ENCODE measurements at regions not wholly inside any gene's neighbourhood (a gene's known extent, or its start where the extent isn't known, plus 50 kb on each side); places are given as distances from the start of the nearest gene placed in this dataset.

DNA sequence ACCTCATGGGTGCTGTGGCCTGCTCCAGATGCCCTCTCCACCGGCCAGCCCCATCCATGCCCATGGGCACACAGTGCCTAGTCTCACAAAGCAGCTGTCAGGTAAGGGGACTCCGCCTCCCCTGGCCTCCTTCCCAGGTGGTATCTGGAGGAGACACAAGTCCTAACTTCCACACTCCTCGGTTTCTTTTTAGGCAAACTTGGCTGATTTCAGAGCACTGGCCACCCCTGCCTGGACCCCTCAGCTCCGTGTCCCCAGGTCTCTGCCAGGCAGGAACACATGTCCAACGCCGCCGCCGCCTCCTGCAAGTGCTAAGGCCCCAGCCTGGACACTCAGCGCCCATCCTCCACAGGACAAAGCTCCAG lies 324.1 kb upstream of the DIO3 start:
- FAIRE-seq = no peak
- no peak for DNase-seq (ENCODE audit: low spot score)

DNA sequence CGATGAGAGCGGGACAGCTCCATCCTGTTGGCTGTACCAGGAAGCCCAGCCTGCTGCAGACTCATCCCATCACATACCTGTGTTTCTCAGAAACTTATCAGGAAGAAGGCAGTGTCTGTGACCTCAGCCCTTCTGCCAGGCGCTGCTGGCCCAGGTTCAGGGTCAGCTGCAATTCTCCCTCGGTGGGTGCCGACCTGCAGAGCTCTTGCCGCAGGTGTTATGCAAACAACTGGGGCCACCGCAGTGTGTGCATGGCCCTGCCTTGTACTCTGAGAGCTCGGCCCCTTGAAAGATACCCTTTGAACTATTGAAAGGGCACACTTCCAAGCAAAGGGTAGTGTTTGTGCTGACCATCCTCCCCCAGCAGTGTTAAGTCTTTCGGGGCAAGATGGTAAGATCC lies 322.2 kb upstream of the DIO3 start:
- no peak for DNase-seq (ENCODE audit: low spot score)
- FAIRE-seq = no peak

DNA sequence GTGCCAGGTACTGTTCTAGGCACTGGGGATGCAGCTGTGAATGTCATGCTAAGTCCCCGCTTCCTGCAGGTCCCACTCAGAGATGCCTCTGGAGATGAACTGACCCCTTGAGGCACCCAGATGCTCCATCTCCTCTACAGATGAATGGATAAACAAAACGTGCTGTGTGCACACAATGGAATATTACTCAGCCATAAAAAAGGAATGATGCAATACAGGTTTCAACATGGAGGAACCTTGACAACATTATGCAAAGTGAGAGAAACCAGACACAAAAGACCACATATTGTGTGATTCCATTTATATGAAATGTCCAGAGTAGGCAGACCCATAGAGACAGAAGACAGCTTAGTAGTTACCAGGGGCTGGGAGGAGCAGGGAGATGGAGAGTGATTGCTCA lies 320.1 kb upstream of the DIO3 start:
- FAIRE-seq (no peak), DNase-seq (ENCODE audit: low spot score) (no peak)

DNA sequence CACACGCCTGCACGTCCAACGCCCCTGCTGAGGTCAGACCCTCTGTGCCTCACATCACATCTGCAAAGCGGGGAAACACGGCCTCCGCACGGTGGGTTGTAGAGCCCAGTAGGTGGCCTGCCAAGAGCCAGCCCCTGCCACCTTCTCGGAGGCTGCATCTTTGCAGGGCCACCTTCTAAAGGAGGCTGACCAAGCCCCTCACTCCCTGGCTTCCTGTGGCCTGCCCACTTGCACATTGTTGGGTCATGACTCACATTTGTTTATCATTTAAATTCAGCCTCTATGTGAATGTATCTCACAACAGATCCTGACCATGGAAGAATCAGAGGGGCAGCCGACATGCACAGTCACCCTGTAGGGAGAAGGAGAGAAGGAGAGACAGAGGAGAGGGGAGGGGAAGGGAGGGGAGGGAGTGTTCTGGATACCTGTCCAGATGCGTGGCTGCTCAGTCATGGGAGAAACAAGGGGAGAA lies 319.5 kb upstream of the DIO3 start:
- DNase-seq (ENCODE audit: low spot score) (no peak), FAIRE-seq (no peak)

DNA sequence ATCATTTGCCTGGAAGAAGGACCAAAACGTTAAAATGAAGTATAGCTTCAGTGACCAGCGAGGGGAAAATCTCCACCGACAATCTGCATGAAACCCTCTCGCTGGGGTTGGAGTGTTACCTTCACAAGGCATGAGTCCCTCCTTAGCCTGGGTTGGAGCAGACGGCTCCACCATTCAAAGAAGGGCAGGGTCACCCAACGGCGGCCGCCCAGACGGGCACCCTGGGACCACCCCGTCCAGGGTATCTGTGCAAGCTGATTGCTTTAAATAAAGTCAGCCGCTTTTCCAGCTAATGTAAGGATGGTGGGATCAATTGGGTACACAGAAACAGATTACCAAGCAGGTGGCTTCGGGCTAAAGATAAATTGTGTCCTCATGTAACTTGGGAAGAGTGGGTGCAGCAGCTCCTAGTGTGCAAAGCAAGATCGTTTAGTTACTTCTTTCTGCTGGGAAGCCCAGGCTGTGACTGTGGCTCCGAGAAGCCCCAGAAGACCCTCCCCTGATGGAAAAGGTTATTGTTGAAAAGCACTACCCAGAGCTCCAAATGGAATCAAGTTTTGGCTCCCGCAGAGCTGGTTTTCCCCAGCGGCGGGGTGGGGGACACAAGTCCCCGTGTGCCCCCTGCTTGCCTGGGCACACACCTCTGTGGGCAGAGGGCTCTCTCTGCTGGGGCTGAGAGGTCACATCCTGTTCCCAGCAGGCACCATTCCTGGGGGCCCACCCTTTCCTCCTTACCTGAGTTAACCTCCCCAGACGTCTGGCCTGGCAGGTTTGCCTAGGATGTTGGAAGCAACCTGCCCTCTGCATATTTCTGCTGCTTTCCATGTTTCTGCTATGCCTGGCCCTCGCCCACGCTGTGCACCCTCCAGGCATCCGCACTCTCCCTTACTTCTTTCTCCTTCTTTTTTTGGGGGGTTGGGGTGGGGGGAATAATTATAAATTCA lies 318.6 kb upstream of the DIO3 start:
- no peak for DNase-seq (ENCODE audit: low spot score)
- FAIRE-seq = no peak

DNA sequence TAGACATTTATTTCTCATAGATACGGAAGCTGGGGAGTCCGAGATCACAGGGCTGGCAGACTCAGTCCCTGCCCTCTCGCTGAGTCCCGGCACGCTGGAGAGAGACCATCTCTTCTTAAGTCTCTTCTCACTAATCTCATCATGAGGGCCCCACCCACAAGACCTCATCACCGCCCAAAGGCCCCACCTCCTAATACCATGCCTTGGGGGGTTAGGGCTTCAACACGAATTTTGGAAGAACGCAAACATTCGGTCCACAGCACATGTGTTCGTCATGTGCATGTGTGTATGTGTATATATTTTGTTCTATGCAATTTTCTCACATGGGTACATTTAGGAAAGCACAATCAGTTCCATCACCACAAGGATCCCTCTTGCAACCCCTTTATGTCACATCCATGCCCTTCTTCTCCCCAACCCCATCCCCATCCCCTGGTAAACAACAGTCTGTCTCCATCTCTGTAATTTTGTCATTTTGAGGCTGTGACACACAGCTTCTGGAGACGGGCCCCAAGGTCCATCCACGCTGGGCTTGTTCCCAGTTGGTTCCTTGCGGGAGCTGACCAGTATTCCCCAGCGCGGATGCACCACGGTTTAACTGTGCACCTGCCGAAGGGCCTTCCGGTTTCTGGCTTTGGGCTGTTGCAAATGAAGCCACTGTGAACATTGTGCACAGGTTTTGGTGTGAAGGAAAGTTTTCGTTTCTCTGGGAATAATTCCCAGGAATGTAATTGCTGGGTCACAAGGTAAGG lies 317.5 kb upstream of the DIO3 start:
- FAIRE-seq (no peak), DNase-seq (ENCODE audit: low spot score) (no peak)

DNA sequence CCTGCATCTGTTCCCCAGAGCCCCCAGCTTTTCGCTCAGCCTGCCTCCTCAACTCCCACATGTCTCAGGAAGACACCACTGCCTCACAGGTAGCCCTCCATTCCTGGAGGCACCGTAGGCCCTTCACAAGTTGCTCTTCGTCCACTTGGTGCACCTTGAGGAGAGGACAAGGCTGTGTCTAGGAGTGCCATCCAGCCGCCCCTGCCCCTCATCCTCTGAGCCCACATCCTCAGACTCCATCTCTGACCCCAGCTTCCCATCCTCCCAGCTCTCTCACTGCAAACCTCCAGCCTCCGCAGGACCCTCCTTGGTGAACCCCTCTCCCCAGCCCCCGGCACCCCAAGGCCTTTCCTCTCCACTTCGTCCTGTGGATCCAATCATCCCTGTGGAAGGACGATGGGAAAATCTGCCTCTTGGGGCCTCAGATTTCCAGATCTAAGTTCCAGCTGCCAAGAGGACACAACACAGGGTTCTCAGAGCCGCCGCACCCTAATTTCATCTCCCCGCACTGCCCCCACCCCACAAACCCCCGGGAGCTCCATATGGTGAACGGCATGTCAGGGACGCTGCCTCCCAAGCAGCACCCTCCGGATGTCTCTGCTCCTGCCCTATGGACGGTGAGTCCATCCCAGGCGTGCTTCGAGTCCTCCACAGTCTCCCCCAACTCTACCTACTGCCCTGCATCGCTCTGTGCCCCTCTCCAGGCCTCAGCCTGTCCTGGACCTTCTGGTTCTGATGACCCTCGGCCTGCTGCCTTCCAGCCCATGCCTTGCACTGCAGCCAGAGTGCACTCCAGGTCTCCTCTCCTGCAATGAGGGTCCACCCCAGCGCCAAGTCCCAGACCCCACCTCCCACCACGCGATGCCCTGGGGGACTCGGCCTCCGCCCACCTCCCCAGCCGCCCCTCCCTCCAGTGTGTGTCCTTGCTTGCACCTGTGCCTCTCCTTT lies 314.1 kb upstream of the DIO3 start:
- FAIRE-seq = no peak
- no peak for DNase-seq (ENCODE audit: low spot score)

DNA sequence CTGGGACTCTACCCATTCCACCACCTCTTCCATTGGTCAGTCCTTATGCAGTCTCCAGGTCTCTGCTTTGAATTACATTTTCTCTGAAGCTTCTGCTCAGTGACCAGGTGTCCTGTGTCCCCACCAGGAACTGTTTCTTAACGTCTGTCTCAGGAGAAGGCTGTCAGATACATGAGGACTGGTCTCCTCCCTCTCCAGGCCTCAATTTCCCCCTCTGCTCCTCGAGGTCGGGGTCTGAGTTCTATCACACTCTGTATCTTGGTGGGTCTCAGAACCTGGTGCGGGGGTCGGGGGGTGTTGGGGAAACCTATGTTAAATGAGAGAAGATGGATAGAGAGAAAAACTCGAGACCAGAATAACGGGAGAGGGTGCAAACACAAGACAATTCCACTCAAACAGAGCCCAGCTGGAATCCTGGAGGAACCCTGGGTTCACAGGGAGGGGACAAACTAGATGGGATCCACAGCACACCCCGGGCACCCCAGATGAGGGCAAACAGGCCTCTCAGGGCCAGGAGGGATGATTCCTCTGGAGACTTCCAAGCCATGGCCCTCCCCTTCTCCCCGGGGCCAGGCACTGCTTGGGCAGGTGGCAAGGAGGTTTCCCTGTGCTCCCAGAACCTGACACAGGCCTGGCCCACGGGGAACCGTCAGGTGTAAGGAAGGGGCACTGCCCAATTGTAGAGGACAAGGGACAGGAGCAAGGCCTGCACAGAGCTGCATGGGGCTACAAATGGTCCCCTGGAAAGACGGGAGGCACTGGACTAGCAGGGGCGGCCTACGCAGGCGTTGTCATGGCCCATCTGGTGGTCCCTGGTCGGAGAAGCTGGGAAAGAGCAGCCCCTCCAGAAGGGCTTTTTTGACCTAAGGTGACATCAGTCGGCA lies 313.2 kb upstream of the DIO3 start:
- FAIRE-seq = no peak
- no peak for DNase-seq (ENCODE audit: low spot score)

DNA sequence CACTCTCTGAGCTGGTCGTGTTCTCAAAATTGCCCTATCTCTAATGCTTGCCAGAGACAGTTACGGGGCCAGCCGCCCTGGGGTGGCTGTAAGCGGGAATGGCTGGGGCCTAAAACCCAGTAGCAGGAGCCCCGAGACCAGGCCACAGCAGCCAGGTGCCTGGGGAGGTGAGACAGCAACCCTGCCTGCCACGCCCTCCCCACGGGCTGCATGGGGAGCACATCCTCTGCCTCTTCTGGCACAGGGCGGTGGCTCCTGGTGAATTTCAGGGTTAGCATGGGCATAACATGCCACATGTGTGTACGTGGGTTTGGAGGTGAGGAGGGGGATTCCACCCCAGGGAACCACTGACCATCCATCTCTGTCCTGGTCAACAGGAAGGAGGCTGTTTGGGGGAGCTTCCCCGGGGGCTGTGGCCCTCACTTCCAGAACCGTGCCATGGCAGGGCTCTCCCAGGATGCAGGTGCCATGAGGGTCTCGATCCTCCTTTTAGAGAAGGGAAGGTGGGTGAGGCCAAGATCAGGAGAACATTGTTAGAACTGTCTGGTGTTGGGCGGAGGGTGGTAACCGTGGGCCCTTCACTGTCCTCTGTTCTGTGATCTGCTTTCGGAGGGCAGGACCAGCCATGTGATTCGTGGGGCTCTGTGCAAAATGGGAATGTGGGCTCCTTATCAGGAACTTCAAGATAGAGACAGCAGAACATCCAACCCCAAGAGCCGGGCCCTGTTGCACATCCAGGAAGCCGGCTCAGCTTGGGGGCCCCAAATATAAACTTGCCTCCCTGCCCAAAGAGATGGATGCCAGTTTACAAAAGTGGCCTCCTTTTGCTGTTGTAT lies 312.2 kb upstream of the DIO3 start:
- no peak for FAIRE-seq
- no peak for DNase-seq (ENCODE audit: low spot score)

DNA sequence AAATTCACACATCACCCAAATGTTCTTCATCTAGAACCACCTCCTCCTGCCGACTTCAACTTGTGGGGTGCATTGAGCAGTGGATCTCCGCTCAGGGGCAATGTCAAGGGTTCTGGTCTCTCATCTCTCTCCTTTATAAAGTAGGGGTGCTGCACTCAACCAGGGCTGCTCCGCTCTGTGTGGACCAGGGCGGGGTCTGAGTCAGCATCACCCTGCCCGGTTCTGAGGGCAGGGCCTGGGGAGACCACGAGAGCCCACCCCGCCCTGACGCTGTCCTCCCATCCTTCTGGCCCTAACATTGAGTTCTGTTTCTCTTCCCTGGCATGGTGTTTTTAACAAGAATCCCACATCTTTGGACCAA lies 311.6 kb upstream of the DIO3 start:
- FAIRE-seq (no peak), DNase-seq (ENCODE audit: low spot score) (no peak)

DNA sequence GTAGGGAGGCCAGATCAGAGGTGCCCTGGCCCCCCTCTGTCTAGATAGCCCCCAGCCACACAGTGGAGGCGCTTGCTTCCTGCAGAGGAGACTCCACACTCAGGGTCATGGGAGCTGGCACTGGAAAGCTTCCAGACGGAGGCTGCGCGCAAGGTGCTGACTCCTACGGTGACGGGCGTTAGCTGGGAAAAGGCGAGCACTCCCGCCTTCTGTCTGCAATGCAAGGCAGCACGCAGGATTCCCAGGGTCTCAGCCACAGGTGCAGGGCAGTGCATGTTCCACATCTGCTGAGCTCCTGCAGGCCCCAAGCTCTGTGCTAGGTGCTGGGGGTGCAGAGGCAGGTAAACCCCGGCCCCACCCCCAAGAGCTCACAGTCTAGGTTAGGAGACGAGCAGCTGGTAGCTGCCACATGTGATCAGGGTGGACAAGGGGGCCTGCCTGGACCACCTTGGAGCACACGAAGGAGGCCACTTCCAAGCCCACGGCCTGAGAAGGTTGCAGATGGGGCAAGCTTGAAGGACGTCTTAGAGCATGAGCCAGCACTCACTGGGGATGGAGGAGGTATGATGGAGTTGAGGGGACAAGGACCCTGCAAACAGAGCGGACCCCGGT lies 310.9 kb upstream of the DIO3 start:
- DNase-seq (ENCODE audit: low spot score) (no peak), FAIRE-seq (no peak)

DNA sequence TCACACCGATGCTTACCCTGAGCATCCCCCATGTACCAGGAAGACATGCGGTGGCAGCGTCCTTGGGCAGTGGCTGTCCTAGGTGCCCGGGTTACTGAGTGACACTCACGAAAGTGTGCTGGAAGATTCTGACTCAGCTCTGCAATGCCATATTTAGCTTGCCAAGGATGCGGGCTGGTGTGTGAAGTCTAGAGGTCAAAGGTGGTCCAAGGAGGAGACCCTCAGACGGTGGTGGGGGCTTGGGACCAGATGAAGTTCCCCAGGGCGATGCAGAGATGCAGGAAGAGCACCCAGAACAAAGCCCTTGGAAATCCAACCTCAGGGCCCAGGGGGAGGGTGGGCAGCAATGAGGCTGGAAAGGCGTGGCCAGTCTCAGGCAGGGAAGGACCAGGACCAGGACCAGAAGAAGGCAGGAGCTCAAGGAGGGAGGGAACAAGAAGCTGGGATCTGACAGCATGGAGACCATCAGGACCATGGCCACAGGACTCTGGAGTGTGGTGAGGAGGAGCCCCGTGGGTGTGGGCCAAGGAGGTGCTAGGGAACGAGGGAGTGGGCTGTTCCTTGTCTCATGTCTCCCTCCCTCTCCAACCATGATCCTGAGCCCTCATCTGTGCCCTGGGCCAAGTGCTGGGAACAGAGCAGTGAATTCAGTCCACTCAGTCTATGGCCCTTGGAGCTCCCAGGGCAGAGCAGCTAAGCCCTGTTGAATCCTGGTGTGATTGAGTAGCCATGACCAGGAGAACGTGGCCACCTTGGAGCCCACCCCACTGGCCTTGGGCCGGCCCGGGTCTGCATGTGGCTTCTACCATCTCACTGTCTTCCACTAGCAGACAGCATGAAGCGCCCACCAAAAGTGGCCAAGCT lies 310.1 kb upstream of the DIO3 start:
- DNase-seq (ENCODE audit: low spot score) = no peak
- no peak for FAIRE-seq

DNA sequence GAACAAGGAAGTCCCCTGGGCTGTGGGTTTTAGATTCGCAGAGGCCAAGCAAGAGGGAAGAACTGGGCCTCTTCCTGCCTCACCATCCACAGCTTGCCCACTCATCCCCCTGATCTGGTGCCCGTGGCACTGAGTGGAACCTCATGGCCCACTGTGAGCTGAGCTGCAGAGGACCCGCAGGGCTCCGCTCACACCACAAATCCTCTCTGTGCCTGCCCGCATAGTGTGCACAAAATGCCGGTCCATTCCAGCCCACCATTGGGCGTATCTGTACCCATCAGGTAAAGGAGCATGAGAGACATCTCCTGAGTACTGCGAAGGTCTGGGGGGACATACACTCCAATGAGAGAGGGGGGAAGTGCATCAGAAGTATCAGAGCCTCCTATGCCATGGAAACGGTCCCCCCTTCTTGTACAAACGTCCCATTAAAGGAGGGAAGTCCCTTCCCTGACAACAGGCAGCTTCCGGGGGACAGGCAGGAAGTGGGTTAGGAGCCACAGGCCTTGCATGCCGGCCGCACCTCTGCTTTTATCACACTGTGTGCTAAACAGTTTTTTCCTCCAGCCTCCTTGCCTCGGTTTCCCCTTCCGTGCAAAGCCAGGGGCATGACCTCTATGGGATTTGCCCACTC lies 309.4 kb upstream of the DIO3 start:
- DNase-seq (ENCODE audit: low spot score) = no peak
- no peak for FAIRE-seq

DNA sequence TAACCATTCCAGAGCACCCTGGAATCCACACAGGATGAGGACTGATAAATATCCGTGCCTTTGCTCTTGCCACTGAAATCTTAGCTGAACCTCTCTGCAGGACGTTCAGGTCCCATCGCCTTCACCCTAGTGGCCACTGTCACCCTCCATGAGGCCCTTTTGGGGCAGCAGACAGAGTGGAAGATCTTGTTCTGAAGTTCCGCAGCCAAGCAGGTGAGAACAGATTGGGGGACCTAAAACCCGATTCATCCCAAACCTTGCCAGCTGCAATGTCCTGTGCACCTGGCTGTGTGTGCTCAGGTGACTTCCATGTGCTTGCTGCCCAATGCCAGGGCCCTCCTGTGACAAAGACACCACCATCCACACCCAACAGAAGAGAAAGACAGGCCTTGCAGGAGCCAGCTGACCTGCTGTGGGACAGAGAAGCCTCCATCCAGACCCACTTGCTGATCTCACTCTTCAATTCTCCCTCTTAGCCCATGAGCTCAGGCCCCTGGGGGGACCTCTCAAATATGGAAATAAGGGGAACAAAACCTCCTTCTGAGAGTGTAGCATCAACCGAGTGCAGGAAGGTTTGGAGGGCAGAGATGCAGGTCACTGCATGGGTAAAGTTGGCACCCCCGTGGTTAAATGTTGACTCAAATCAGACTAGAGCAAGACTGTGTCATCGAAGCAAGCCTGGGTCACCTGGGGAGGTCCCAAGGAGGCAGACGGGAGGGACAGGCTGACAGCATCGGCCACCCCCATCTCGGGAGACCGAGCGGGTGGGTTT lies 308.7 kb upstream of the DIO3 start:
- FAIRE-seq = no peak
- no peak for DNase-seq (ENCODE audit: low spot score)

DNA sequence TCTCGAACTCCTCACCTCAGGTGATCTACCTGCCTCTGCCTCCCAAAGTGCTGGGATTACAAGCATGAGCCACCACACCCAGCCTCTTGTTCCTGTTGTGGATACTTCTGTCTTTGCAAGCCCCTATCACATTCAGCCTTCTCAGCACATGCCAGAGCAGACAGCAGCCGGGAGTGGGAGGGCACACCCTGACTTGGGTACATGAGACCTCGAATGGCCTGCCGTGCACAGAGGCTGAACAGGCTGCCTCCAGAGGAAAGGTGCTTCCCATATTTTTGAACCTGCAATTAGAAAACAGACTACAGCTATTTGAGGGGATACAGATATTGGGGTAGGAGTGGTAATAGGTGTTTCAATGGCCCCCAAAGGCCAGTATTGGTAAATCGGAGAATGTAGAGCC lies 307.3 kb upstream of the DIO3 start:
- DNase-seq (ENCODE audit: low spot score) = no peak
- FAIRE-seq = no peak

DNA sequence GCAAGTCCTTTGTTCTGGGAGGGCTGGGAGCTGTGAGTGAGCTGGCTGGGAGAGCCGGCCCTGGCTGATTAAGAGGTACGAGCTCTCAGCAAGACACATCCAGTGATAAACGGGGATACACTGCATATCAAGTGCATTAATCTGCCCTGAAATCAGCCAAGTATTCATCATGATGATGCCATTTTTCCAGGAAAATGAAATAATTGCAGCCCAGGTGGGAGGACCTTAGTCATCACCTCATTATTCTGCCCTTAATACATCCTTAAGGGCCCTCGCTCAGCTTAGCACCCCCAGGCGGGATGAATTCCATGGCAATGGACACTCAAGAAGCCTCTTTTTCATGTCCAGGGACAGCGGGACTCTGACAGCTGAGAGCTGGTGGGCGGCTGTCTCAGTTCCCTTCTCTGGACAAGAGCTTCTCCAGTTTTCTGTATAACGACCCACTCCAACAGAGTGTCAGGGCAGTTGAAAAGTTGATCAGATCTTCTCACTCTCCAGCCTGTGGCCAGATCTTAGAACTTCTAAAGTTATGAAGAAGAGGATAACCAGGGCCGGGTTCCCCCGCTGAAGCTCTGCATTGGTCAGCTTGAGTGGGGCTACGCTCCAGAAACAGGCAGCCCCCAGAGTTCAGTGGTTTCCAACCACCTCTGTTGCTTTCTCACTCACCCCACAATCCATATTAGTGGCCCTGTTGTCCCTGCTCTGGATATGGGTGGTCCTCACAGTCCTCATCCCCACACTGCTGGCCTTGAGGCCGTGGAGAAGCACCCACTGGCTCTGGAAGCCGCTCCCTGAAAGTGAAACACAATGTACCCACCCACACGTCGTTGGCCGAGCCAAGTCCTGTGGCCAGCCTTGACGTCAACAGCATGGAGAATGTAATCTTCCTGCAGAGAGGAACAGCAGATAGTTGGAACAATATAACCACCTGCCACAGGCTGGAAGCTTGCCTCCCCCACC lies 306.2 kb upstream of the DIO3 start:
- no peak for DNase-seq (ENCODE audit: low spot score)
- FAIRE-seq = no peak
